B cell (primary cell): ENCODE measurements at regions not wholly inside any gene's neighbourhood (a gene's known extent, or its start where the extent isn't known, plus 50 kb on each side); places are given as distances from the start of the nearest gene placed in this dataset.

ENCODE experiments used
- ATAC-seq: fragments of 200-7000 bp; cut with Tn5 transposase; one replicate; pipeline ENCODE4 v1.10.0; 2021; ENCODE audit warnings: low read depth, mild to moderate bottlenecking, moderate number of reproducible peaks, moderate library complexity
- CTCF ChIA-PET: fragments of 350-600 bp; sonication (Branson Sonifier 250); formaldehyde crosslinking; loops from one replicate; lab custom pipeline; 2021; ENCODE audit warnings: antibody characterized with exemption, inconsistent platforms; lab: Charles Lee
- POLR2A ChIA-PET: fragments of 350-600 bp; sonication (Branson Sonifier 250); formaldehyde crosslinking; loops from one replicate; lab custom pipeline; 2021; ENCODE audit warnings: antibody characterized with exemption; lab: Charles Lee
- DNase-seq: peaks from one replicate; pipeline ENCODE4 v3.0.0; 2013
- H2AFZ ChIP-seq: 2 replicates; pipeline ENCODE4 v1.6.1; 2012; ENCODE audit warnings: mild to moderate bottlenecking, low read depth, low read length; ENCODE audit not compliant: insufficient read depth, poor library complexity, severe bottlenecking
- H3K27ac ChIP-seq, 2 donors: 1 replicate in 1 of 2; 2 replicates in 1 of 2; pipeline ENCODE4 v1.5.1; 2012 to 2013; ENCODE audit warnings: low read length in 2 of 2, mild to moderate bottlenecking in 2 of 2, moderate library complexity in 1 of 2
- H3K27me3 ChIP-seq, 4 experiments: fragments of 200-600 bp in 1 of 4; sonication (generic) in 1 of 4; replicated peaks in 1 of 4; 1 replicate in 2 of 4; 2 replicates in 2 of 4; pipeline versions ENCODE4 v1.6.1 to v1.7.0; 2013 to 2016; ENCODE audit warnings: low read length in 3 of 4, mild to moderate bottlenecking in 2 of 4, mixed read lengths in 1 of 4, moderate library complexity in 1 of 4; ENCODE audit not compliant: insufficient read depth in 4 of 4, control insufficient read depth in 3 of 4; ENCODE audit errors: control extremely low read depth in 1 of 4
- H3K36me3 ChIP-seq, 2 experiments: replicated peaks in 1 of 2; 1 replicate in 1 of 2; 2 replicates in 1 of 2; pipeline versions ENCODE4 v1.6.1 to v1.7.1; 2013; ENCODE audit warnings: low read length in 1 of 2; ENCODE audit not compliant: insufficient read depth in 2 of 2, control insufficient read depth in 1 of 2; ENCODE audit errors: control extremely low read depth in 1 of 2, extremely low read depth in 1 of 2
- H3K4me1 ChIP-seq, 2 donors: fragments of 200-600 bp in 1 of 2; sonication (generic) in 1 of 2; 1 replicate in 1 of 2; 2 replicates in 1 of 2; pipeline versions ENCODE4 v1.5.1 to v1.6.1; 2013 to 2017; ENCODE audit warnings: low read length in 2 of 2; ENCODE audit not compliant: control insufficient read depth in 2 of 2, insufficient read depth in 2 of 2
- H3K4me2 ChIP-seq: replicated peaks from 2 replicates; pipeline ENCODE3; 2012; ENCODE audit warnings: mild to moderate bottlenecking, low read depth, low read length; ENCODE audit not compliant: poor library complexity, severe bottlenecking
- H3K4me3 ChIP-seq, 5 experiments: fragments of 200-600 bp in 1 of 5; sonication (generic) in 1 of 5; 1 replicate in 3 of 5; 2 replicates in 2 of 5; pipeline versions ENCODE4 v1.5.1 to v1.7.0; 2011 to 2016; ENCODE audit warnings: low read length in 4 of 5, mild to moderate bottlenecking in 4 of 5, low read depth in 2 of 5, control low read depth in 1 of 5, moderate library complexity in 1 of 5; ENCODE audit not compliant: insufficient read depth in 1 of 5; ENCODE audit errors: control extremely low read depth in 1 of 5, extremely low read depth in 1 of 5
- H3K79me2 ChIP-seq: fragments of 200-600 bp; sonication (generic); one replicate; pipeline ENCODE4 v1.6.0; 2016; ENCODE audit warnings: low read length; ENCODE audit not compliant: control insufficient read depth, insufficient read depth
- H3K9ac ChIP-seq: fragments of 200-600 bp; sonication (generic); 2 replicates; pipeline ENCODE4 v1.6.1; 2017; ENCODE audit warnings: mild to moderate bottlenecking, low read length, moderate library complexity
- H3K9me3 ChIP-seq, 3 donors: one replicate each; pipeline versions ENCODE4 v1.6.1 to v1.7.1; 2013; ENCODE audit warnings: low read length in 2 of 3; ENCODE audit not compliant: control insufficient read depth in 2 of 3, insufficient read depth in 1 of 3; ENCODE audit errors: control extremely low read depth in 1 of 3
- H4K20me1 ChIP-seq: 2 replicates; pipeline ENCODE4 v1.6.0; 2012; ENCODE audit warnings: mild to moderate bottlenecking, low read length; ENCODE audit not compliant: insufficient read depth, control insufficient read depth, poor library complexity, severe bottlenecking
- H3K27ac Mint-ChIP-seq: one replicate; pipeline ENCODE4 v1.8.0; 2021; ENCODE audit warnings: mixed read lengths
- H3K27me3 Mint-ChIP-seq: one replicate; pipeline ENCODE4 v1.8.0; 2021; ENCODE audit warnings: mixed read lengths
- H3K4me1 Mint-ChIP-seq: one replicate; pipeline ENCODE4 v1.8.0; 2021; ENCODE audit warnings: mixed read lengths
- H3K4me3 Mint-ChIP-seq: one replicate; pipeline ENCODE4 v1.8.0; 2021; ENCODE audit warnings: mixed read lengths
- H3K9me3 Mint-ChIP-seq: one replicate; pipeline ENCODE4 v1.8.0; 2022; ENCODE audit warnings: mixed read lengths; ENCODE audit not compliant: insufficient read depth
- EZH2 ChIP-seq: IDR thresholded peaks from 2 replicates; pipeline ENCODE4 v1.6.1; 2012; ENCODE audit warnings: borderline replicate concordance, low read depth, mild to moderate bottlenecking, moderate library complexity, low read length; ENCODE audit not compliant: insufficient read depth, poor library complexity, severe bottlenecking
- WGBS: methylation state at CpG from one replicate; pipeline ENCODE4 v1.1.5; 2013; ENCODE audit warnings: missing lambda C conversion rate; ENCODE audit not compliant: insufficient coverage; 5-methylcytosine and 5-hydroxymethylcytosine counted together
- intact Hi-C: fragments of 100-400 bp; cut with micrococcal nuclease; formaldehyde crosslinking; loops from one replicate; pipeline ENCODE4 v1.10.0; 2022
- TF ChIP-seq, protein P1 (sequence below): fragments of 200-600 bp; IDR thresholded peaks from one replicate; pipeline ENCODE4 v1.8.0; 2022; ENCODE audit warnings: antibody characterized with exemption, mild to moderate bottlenecking

DNA sequence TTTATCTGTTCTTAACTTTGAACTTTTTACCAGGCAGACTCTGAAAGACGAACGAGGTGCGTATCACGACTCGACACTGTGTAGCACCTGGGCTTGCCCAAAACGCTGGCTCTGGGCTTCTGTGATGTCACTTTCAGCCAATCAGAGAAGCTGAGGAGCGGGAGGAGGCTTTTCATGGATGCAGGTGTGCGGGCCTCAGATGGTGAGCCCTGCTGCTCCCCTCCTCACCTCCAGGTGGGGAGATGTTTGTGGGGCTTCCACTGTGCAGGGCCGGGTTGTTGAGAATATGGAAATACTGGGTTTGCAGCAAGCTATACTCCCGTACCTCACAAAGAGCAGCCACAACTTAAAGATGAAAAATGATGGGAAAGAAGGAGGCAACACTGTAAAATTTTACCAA is 246.3 kb downstream of the IRX2 start:
- Histone ChIP-seq H4K20me1 (no peaks in the 10 kb centered on the region), H3K4me2 (no peak overlapping the region), H3K4me3 (no peak overlapping the region), H3K27me3 (no peaks in the 10 kb centered on the region), H3K27ac (no peak overlapping the region), H3K9me3 (peaks cover 0 to 38% (median 0%) of the 10 kb centered on the region in 3 donors), H3K9ac (no peak overlapping the region), H3K36me3 (no peaks in the 10 kb centered on the region), H3K4me1 (no peaks in the 10 kb centered on the region), H3K79me2 (no peaks in the 10 kb centered on the region), H2AFZ (no peak overlapping the region)
- Mint-ChIP-seq H3K27ac (no peak overlapping the region), H3K27me3 (no peaks in the 10 kb centered on the region), H3K4me3 (no peak overlapping the region), H3K9me3 (no peaks in the 10 kb centered on the region), H3K4me1 (no peaks in the 10 kb centered on the region)
- ChIA-PET POLR2A (no interaction called here), CTCF (no interaction called here)
- intact Hi-C loops, result no loop called here
- 89% methylated on average over 6 of the region's 10 CpGs for WGBS
- ATAC-seq (no peak), DNase-seq (no peak)
- TF ChIP-seq EZH2, result no peak
- TF ChIP-seq, protein P1, sequence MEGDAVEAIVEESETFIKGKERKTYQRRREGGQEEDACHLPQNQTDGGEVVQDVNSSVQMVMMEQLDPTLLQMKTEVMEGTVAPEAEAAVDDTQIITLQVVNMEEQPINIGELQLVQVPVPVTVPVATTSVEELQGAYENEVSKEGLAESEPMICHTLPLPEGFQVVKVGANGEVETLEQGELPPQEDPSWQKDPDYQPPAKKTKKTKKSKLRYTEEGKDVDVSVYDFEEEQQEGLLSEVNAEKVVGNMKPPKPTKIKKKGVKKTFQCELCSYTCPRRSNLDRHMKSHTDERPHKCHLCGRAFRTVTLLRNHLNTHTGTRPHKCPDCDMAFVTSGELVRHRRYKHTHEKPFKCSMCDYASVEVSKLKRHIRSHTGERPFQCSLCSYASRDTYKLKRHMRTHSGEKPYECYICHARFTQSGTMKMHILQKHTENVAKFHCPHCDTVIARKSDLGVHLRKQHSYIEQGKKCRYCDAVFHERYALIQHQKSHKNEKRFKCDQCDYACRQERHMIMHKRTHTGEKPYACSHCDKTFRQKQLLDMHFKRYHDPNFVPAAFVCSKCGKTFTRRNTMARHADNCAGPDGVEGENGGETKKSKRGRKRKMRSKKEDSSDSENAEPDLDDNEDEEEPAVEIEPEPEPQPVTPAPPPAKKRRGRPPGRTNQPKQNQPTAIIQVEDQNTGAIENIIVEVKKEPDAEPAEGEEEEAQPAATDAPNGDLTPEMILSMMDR, result no peak

DNA sequence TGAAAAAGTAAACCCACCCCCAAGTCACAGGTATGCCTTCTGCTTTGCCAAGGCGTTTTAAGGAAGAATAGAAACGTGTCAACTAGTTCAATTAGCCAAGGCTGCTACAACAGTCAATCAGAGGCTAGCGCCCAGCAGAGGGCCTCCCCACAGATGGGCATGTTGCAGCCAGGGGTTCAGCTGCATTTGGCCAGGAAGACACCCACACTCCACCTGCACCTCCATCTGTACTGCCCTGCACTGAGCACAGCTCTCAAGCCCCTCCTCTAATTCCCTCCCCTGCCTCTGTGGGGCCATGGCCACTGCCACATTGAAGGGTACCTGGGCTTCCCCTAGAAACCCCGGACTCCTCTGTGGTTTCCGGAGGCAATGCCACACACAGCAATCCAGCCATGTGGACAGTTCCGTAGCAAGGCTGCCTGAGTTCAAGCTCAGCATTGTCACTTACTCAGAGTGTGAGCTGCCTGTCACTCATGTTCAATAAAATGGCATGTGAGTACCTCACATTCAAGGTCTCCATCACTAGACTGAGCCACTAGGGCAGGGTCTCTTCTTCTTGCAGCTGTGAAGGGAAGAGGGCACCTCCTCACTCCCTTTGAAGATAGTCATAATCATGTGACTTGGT is 248.4 kb downstream of the IRX2 start:
- Mint-ChIP-seq H3K27me3 (no peaks in the 10 kb centered on the region), H3K9me3 (peaks cover 1% of the 10 kb centered on the region), H3K27ac (no peak overlapping the region), H3K4me1 (no peaks in the 10 kb centered on the region), H3K4me3 (no peak overlapping the region)
- Histone ChIP-seq H3K27ac (no peak overlapping the region), H3K36me3 (no peaks in the 10 kb centered on the region), H3K4me3 (no peak overlapping the region), H3K79me2 (no peaks in the 10 kb centered on the region), H3K4me1 (no peaks in the 10 kb centered on the region), H3K9me3 (peaks cover 0 to 24% (median 0%) of the 10 kb centered on the region in 3 donors), H3K4me2 (no peak overlapping the region), H2AFZ (no peak overlapping the region), H4K20me1 (no peaks in the 10 kb centered on the region), H3K27me3 (no peaks in the 10 kb centered on the region), H3K9ac (no peak overlapping the region)
- DNase-seq (no peak), ATAC-seq (no peak)
- TF ChIP-seq, protein P1, result no peak
- TF ChIP-seq EZH2, result no peak
- intact Hi-C loops, result no loop called here
- WGBS, result 82% methylated on average over 6 of the region's 6 CpGs
- ChIA-PET POLR2A (no interaction called here), CTCF (no interaction called here)
